ENCODE measurements at regions not wholly inside any gene's neighbourhood (a gene's known extent, or its start where the extent isn't known, plus 50 kb on each side); places are given as distances from the start of the nearest gene placed in this dataset.

DNA sequence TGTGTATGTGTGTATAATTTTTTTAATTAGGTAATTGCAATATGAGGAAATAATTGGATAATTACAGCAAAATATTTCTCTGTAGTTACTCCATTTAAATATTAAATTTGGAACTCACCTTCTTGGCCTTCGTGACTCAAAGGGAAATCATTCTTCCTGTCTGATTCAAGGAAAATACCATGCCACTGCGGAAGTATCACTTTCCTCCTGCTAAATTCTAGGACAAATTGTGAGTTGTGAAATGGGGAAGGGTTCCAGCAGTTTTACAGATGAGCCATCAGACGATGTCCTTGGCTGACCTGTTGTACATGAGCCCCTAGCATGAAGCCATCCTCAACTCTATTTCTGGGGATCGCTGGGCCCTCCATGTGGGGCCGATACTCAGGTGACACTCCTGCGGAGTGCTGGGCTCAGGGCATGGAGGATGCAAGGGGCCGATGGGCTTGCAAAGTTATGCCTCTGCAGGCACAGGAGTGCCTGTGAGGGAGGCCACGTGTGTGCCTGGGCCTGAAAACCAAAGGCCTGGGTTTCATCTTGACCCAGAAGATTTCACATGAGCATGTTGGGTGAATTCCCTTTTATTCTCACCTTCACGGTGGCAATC lies 179.6 kb upstream of the TCERG1L start:
- DNase-seq (ENCODE audit: low spot score): no peak

- no peak for DNase-seq (ENCODE audit: low spot score)
Measured at GRCh38 chr10:131492211-131492857, 180.8 kb upstream of the TCERG1L start.

DNA sequence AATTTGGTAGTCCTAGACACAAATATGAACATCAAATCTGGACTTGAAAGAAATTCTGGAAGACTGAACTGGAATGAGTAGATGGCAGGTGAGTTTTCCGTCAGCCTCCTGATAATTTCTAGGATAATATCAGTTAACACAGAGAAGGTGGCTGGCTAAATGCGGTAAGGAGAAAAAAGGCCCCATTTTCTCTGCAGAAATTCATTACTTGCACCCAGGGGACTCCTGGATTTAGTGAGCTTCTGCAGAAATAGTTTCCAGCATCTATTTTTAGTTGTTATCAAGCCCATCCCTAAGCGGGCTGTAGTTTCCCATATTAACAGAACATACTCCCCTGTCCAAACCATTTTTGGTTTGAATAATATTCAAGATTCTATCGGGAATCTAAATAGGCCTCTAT lies 181.9 kb upstream of the TCERG1L start:
- DNase-seq (ENCODE audit: low spot score): no peak

DNA sequence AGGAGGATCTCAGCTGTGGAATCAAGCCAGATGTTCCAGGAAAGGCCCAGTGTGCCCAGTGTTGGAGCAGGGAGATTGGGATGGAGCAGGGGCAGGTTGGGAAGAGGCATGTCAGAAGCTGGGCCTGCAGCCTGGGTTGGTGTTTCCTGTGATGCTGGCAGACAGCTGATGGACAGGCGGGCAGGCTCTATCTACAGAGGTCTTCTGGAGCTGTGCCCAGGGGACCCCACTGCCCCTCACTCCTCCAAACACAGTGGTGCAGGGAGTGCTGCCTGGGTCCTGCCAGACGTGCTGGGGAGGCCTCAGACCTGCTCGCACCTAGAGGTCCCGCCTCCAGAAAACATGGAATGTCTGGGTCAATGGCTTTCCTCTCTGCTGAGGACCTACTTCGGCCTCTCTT lies 182.9 kb upstream of the TCERG1L start:
- DNase-seq (ENCODE audit: low spot score): no peak

DNA sequence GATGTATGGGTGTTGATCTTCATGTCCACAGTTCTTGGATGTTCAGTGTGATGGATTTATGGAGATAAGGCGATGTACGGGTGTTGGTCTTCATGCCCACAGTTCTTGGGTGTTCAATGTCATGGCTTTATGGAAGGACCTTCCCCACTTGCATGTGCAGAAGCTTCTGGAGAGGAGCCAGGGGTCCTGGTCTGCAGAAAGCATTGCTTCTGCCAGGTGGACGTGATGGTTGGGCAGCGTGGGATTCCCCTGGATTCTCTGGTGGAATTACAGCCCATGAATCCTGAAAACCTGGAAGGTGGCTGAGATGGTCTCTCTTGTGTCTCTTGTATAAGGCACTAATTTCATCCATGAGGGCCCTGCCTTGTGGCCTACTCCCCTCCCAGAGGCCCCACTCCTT lies 183.7 kb upstream of the TCERG1L start:
- DNase-seq (ENCODE audit: low spot score): no peak

DNA sequence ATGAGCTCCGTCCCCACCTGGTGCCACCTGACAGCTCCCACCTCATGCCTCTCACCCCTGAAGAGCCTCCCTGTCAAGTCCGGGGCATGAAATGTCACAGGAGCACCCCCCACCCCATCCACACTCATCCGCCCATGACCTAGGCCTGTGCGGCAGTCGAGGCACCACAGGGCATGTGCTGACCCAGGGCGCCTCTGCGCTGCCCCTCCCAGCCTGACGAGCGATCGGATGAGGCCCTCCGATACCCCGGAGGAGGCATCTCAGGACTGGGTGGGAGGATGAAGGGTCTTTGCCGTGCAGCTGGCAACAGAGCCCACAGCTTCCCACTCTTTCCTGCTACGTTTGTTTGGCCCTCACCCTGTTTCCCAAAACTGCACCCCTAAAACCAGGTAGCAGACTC lies 184.4 kb upstream of the TCERG1L start:
- DNase-seq (ENCODE audit: low spot score): no peak

GRCh38 chr10:131496351-131497052 lies 185.0 kb upstream of the TCERG1L start:
- DNase-seq (ENCODE audit: low spot score): no peak

DNA sequence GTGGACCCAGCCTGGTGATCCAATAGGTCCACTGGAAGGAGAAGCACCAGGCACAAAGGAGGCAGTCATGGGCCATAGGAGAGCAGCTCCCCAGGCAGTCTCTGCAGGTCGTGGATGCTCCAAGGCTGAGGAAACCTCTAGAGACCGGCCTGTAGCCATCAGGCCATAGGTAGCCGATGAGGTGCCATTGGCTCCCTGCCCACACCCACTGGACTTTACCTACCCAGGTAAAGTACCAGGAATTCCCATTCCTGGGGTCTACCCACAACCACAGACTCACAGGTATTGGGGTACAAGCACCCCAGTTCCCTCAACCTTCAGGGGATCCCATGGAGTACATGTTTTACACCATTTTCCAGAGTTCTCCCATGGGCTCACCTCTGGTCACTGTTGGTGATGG lies 188.0 kb upstream of the TCERG1L start:
- DNase-seq (ENCODE audit: low spot score): no peak

DNA sequence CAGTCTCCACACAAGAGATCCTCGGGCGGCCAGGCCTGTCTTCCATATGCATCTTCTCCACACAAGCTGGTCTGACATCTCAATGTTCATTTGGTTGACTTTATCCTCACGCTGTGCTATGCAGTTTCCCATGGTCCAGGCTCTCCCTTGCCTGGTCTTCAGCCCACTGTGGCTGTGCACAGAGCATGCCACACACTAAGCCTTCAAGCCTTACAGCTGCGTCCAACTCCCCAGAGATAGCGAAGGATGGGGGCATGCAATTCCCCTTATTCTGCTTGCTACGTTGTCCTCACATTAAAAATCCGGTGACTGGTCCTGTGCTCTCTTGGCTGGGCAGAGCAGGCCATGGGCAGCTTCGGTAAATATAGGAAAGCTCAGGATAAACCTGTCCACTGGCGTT lies 188.7 kb upstream of the TCERG1L start:
- DNase-seq (ENCODE audit: low spot score): no peak

DNA sequence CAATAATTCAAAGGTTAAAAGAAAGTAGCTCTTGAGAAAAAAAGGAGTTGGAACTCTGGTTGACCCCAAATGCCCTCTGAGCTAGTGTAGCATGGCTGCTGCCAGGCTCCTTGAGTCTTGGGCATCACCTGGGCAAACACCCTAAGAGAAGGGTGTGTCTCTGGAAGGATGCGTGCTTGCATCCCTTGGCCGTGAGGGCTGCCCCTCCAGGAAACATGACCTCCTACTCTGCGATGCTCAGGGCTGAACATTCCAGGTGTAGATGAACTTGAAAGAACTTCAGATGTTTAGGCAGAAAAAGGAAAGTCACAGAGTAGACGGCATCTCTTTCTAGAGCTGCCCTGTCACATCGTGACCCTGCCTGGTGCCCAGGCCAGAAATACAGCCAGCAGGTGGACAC lies 189.4 kb upstream of the TCERG1L start:
- no peak for DNase-seq (ENCODE audit: low spot score)

- DNase-seq (ENCODE audit: low spot score): no peak
Measured at GRCh38 chr10:131503992-131504391, 192.5 kb upstream of the TCERG1L start.

DNA sequence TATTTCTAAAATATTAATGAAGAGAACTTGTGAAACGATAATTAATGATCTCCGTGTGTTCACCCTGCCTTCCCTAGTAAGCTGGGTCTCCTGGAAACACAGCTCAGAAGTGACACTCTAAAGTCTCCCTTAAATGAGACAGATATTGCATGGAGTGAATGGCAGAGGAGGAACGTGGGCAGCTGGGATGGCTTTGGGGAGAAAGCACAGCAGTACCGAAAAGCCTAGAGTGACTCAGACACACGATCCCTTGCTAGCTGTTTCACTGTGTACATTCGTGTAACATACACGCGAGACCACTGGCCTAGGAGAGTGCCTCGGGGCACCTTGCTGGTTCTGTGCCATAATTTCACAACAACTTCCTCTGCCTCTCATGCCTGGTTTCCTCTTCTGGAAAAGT lies 199.9 kb upstream of the TCERG1L start:
- no peak for DNase-seq (ENCODE audit: low spot score)

- DNase-seq (ENCODE audit: low spot score): no peak
Measured at GRCh38 chr10:131512852-131513251, 201.3 kb upstream of the TCERG1L start.

GRCh38 chr10:131513445-131513844 lies 201.9 kb upstream of the TCERG1L start:
- no peak for DNase-seq (ENCODE audit: low spot score)

GRCh38 chr10:131513901-131514300 lies 202.4 kb upstream of the TCERG1L start:
- DNase-seq (ENCODE audit: low spot score): no peak

DNA sequence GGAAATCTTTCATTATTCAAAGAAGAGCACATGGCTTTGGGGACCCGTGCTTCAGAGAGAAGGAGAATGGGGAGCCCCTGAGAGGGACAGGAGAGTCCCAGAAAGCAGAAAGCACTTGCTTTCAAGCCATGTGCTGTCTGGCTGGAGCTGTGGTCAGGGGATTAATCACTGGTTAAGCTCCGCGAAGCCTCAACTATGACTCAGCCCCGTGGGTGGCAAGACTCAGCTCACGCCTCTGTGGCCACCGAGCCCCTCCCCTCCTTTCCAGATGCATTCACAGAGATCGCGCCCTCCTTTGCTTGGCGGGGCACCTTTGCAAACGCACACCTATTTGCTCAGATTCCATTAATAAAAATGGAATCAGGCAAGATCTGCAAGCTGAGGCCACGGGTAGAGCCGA lies 202.9 kb upstream of the TCERG1L start:
- peak; percentile 29 for DNase-seq (ENCODE audit: low spot score)

- DNase-seq (ENCODE audit: low spot score): no peak
Measured at GRCh38 chr10:131516285-131516684, 204.8 kb upstream of the TCERG1L start.

- DNase-seq (ENCODE audit: low spot score): no peak
Measured at GRCh38 chr10:131517781-131518180, 206.3 kb upstream of the TCERG1L start.

- DNase-seq (ENCODE audit: low spot score): no peak
Measured at GRCh38 chr10:131519723-131520605, 208.4 kb upstream of the TCERG1L start.

DNA sequence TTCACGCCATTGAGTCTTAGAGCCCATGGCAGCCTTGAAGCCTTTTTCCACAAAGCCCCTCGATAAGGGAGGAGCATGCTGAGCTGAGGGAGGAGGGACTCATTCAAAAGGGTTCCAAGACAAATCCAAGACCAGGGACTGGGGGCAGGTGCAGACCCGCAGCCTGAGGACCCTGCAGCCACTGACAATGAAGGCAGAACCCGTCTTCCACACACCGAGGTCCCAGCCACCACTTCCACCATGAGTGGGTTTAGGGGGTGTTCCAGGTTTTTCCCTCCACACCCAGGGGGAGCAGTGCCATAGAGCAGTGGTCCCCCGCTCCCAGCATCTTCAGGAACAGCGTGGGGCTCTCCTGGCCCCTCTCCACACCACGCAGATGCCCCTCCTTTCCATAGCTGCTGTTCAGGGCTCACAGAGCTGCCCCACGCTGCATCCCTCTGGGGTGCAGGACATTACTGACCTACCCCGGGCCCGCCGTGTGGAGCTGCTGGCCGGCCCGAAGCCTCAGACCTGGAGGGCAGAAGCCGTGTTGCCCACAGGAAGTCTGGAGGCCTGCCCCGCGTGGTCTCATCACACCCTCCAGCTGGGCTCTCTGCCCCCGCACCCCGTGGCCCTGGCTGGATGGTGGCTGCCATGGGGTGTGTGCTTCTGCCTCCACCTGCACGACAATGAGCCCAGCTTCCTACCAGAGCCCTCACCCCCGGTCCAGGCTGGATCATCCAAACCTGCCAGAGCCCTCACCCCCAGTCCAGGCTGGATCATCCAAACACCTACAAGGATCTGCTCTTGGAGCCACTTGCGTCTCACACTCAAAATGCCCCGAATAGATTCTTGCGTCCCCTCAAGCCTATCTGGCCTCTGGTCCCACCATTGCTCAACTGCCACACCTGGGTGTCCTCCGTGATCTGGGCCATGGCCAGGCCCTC lies 220.0 kb upstream of the TCERG1L start:
- DNase-seq (ENCODE audit: low spot score): no peak

DNA sequence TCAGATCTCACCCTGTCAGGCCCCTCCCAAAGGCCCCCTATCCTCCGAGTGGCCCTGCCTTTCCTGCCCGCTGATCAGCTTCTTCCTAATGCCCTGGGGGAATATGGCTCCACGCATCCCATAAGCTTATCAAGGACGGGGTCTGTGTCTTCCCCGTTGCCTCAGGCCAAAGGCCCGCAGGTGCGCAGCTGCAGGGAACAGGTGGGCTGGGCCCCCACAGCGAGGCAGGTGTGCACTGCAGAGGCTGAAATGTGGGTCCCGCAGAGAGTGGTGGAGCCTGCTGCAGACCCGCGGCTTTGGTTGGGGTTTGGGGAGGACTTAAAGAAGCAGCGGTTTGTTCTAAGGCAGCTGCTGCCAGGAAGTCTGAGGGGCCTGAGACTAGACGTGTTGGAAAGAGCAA lies 220.8 kb upstream of the TCERG1L start:
- DNase-seq (ENCODE audit: low spot score): no peak
